SK-N-SH (cell line): ENCODE measurements at regions not wholly inside any gene's neighbourhood (a gene's known extent, or its start where the extent isn't known, plus 50 kb on each side); places are given as distances from the start of the nearest gene placed in this dataset.

Experiments
- CTCF ChIA-PET: fragments of 300-600, 350-600 bp; formaldehyde crosslinking; extraction: SDS; loops from one replicate; lab custom pipeline; 2021; lab: Yijun Ruan, JAX
- POLR2A ChIA-PET: fragments of 350-600 bp; sonication (Branson Sonifier 250); formaldehyde crosslinking; extraction: SDS; loops from one replicate; lab custom pipeline; 2020; ENCODE audit warnings: antibody characterized with exemption, inconsistent platforms; lab: Yijun Ruan, JAX
- DNase-seq: peaks from one replicate; pipeline ENCODE4 v3.0.0; 2012
- H2AFZ ChIP-seq: fragments of 200-600 bp; sonication (generic); 2 replicates; pipeline ENCODE4 v1.8.1; 2016; ENCODE audit warnings: antibody characterized with exemption, mild to moderate bottlenecking, low read depth
- H3F3A ChIP-seq: fragments of 200-600 bp; sonication (generic); replicated peaks from 2 replicates; pipeline ENCODE3; 2016; ENCODE audit warnings: antibody characterized with exemption, mild to moderate bottlenecking; ENCODE audit not compliant: insufficient read depth
- H3K27ac ChIP-seq, 2 experiments: fragments of 200-500 bp in 1 of 2; fragments of 200-600 bp in 1 of 2; sonication (Bioruptor generic) in 1 of 2; sonication (generic), shearing (Covaris generic) in 1 of 2; 2 replicates each; pipeline versions ENCODE4 v1.5.1 to v1.6.1; 2014 to 2016; ENCODE audit warnings: low read depth in 2 of 2, inconsistent platforms in 1 of 2, low read length in 1 of 2, mild to moderate bottlenecking in 1 of 2, mixed read lengths in 1 of 2
- H3K27me3 ChIP-seq: fragments of 200-600 bp; sonication (generic), shearing (Covaris generic); 2 replicates; pipeline ENCODE4 v1.6.1; 2016; ENCODE audit warnings: mixed run types; ENCODE audit not compliant: insufficient read depth
- H3K36me3 ChIP-seq, 2 experiments: fragments of 200-500 bp in 1 of 2; fragments of 200-600 bp in 1 of 2; sonication (Bioruptor generic) in 1 of 2; sonication (generic) in 1 of 2; replicated peaks in 1 of 2; 2 replicates each; pipeline versions ENCODE3 to v1.5.1; 2014 to 2016; ENCODE audit warnings: low read length in 1 of 2, mild to moderate bottlenecking in 1 of 2; ENCODE audit not compliant: insufficient read depth in 2 of 2, control insufficient read depth in 1 of 2
- H3K4me1 ChIP-seq, 2 experiments: fragments of 200-500 bp in 1 of 2; fragments of 200-600 bp in 1 of 2; sonication (Bioruptor generic) in 1 of 2; sonication (generic), shearing (Covaris generic) in 1 of 2; 2 replicates each; pipeline versions ENCODE4 v1.5.1 to v1.6.1; 2014 to 2016; ENCODE audit warnings: low read depth in 1 of 2, low read length in 1 of 2, mixed run types in 1 of 2; ENCODE audit not compliant: insufficient read depth in 2 of 2, control insufficient read depth in 1 of 2
- H3K4me2 ChIP-seq: fragments of 200-600 bp; sonication (generic), shearing (Covaris generic); 2 replicates; pipeline ENCODE4 v1.6.1; 2017; ENCODE audit warnings: mixed run types
- H3K4me3 ChIP-seq, 2 experiments: fragments of 200-500 bp in 1 of 2; fragments of 200-600 bp in 1 of 2; sonication (Bioruptor generic) in 1 of 2; sonication (generic), shearing (Covaris generic) in 1 of 2; 2 replicates each; pipeline versions ENCODE4 v1.5.1 to v1.8.1; 2014 to 2016; ENCODE audit warnings: low read depth in 2 of 2, inconsistent platforms in 1 of 2, low read length in 1 of 2, mild to moderate bottlenecking in 1 of 2, mixed read lengths in 1 of 2, moderate library complexity in 1 of 2
- H3K79me2 ChIP-seq: fragments of 200-600 bp; sonication (generic); 2 replicates; pipeline ENCODE4 v1.8.1; 2017; ENCODE audit warnings: mild to moderate bottlenecking; ENCODE audit not compliant: insufficient read depth
- H3K9ac ChIP-seq: fragments of 200-600 bp; sonication (generic); 2 replicates; pipeline ENCODE4 v1.6.1; 2017; ENCODE audit warnings: mixed run types
- H3K9me2 ChIP-seq: fragments of 200-600 bp; sonication (generic); 2 replicates; pipeline ENCODE4 v1.6.1; 2017; ENCODE audit warnings: mixed run types
- H3K9me3 ChIP-seq: fragments of 200-600 bp; sonication (generic); 2 replicates; pipeline ENCODE4 v1.6.1; 2017; ENCODE audit warnings: mixed run types, mild to moderate bottlenecking, moderate library complexity
- H4K20me1 ChIP-seq: fragments of 200-600 bp; sonication (generic); 2 replicates; pipeline ENCODE4 v1.6.1; 2017; ENCODE audit warnings: mild to moderate bottlenecking, mixed run types; ENCODE audit not compliant: insufficient read depth
- ELF1 ChIP-seq: IDR thresholded peaks from 2 replicates; pipeline ENCODE4 v1.4.0; 2012
- EP300 ChIP-seq, 2 experiments: IDR thresholded peaks; 2 replicates each; pipeline versions ENCODE4 v1.4.0 to v1.6.1; 2012; ENCODE audit warnings: borderline replicate concordance in 1 of 2, low read depth in 1 of 2, low read length in 1 of 2
- FOSL2 ChIP-seq: IDR thresholded peaks from 2 replicates; pipeline ENCODE4 v1.4.0; 2012; ENCODE audit warnings: low read depth, mild to moderate bottlenecking, moderate library complexity, borderline replicate concordance
- FOXJ3 ChIP-seq: sonication (generic); formaldehyde crosslinking; IDR thresholded peaks from 2 replicates; pipeline ENCODE4 v1.5.1; 2020; ENCODE audit warnings: mild to moderate bottlenecking, missing genetic modification reagents
- FOXM1 ChIP-seq: IDR thresholded peaks from 2 replicates; pipeline ENCODE4 v1.4.0; 2012; ENCODE audit warnings: low read depth, mild to moderate bottlenecking
- GABPA ChIP-seq: IDR thresholded peaks from 2 replicates; pipeline ENCODE4 v1.4.0; 2012; ENCODE audit warnings: low read depth, mild to moderate bottlenecking
- GATA2 ChIP-seq: sonication (generic); formaldehyde crosslinking; IDR thresholded peaks from 2 replicates; pipeline ENCODE4 v1.5.0; 2020; ENCODE audit warnings: mild to moderate bottlenecking, missing genetic modification reagents
- MXI1 ChIP-seq: IDR thresholded peaks from 2 replicates; pipeline ENCODE4 v1.6.1; 2012; ENCODE audit warnings: mild to moderate bottlenecking, low read depth, low read length, improper control_type of control experiment
- NFIC ChIP-seq: IDR thresholded peaks from 2 replicates; pipeline ENCODE4 v1.4.0; 2012; ENCODE audit warnings: borderline replicate concordance
- NRF1 ChIP-seq: IDR thresholded peaks from 2 replicates; pipeline ENCODE4 v1.6.1; 2012; ENCODE audit warnings: low read depth, mild to moderate bottlenecking, low read length
- RAD21 ChIP-seq: IDR thresholded peaks from 2 replicates; pipeline ENCODE4 v1.6.1; 2012; ENCODE audit warnings: mild to moderate bottlenecking, low read length
- RCOR1 ChIP-seq: fragments of 150-350 bp; IDR thresholded peaks from 2 replicates; pipeline ENCODE4 v1.6.1; 2017; ENCODE audit warnings: antibody characterized with exemption, low read length
- RFX5 ChIP-seq: IDR thresholded peaks from 2 replicates; pipeline ENCODE4 v1.6.1; 2012; ENCODE audit warnings: mild to moderate bottlenecking, improper control_type of control experiment, low read length
- TAF1 ChIP-seq: IDR thresholded peaks from 2 replicates; pipeline ENCODE4 v1.6.1; 2012; ENCODE audit warnings: low read depth, mild to moderate bottlenecking, low read length, moderate library complexity, borderline replicate concordance
- TCF12 ChIP-seq: IDR thresholded peaks from 2 replicates; pipeline ENCODE4 v1.4.0; 2012
- TEAD4 ChIP-seq: IDR thresholded peaks from 2 replicates; pipeline ENCODE4 v1.4.0; 2012; ENCODE audit warnings: mild to moderate bottlenecking, borderline replicate concordance; ENCODE audit not compliant: insufficient read depth
- YY1 ChIP-seq: IDR thresholded peaks from 2 replicates; pipeline ENCODE4 v1.4.0; 2012; ENCODE audit warnings: low read depth, mild to moderate bottlenecking
- WGBS: methylation state at CpG from one replicate; pipeline ENCODE4 v1.1.6; 2017; ENCODE audit warnings: low lambda C conversion rate; 5-methylcytosine and 5-hydroxymethylcytosine counted together
- TF ChIP-seq, protein P1 (sequence below): fragments of 150-350 bp; IDR thresholded peaks from 2 replicates; pipeline ENCODE4 v1.6.1; 2016; ENCODE audit warnings: mild to moderate bottlenecking, low read depth, low read length
- TF ChIP-seq, protein P2 (sequence below): fragments of 200-600 bp; sonication (generic); IDR thresholded peaks from 2 replicates; pipeline ENCODE4 v1.6.1; 2017; ENCODE audit warnings: antibody characterized with exemption, mild to moderate bottlenecking, moderate library complexity
- TF ChIP-seq, protein P3 (sequence below): IDR thresholded peaks from 2 replicates; pipeline ENCODE4; 2012

DNA sequence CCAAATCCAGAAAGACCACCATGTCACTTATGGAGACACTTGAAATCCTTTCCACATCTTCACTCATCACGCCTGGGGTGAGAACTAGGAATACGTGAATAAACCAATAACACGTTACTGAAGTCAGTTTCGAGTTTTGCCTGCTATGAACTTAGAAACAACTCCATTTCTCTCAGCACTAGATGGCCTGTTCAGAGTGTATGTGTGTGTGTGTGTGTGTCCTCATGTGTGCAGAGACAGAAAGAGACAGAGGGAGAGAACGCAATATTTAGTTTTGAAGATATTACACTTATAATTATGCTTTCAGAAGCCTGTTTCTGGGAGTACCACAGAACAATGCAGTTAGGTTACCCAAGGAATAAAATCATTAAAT is 81.2 kb upstream of the CCN6 start:
- H3K27ac ChIP-seq: peak overlapping the region; percentile 62 to 97; a peak in 3 of 4 replicates
- no peaks in the 10 kb centered on the region for H4K20me1 ChIP-seq
- H3K4me1 ChIP-seq: peaks cover 6 to 9% of the 10 kb centered on the region in 2 experiments; a peak in 3 of 4 replicates
- H3K36me3 ChIP-seq: no peaks in the 10 kb centered on the region
- peak overlapping the region; percentile 67 for H3K9ac ChIP-seq
- ChIA-PET POLR2A (no interaction called here), CTCF (interaction anchor here (1.2 kb wide), 1 partner anchor 12 kb away, joined by 3 read pairs; no protein-coding TSS in a partner anchor)
- H3K4me3 ChIP-seq: no peak overlapping the region; a peak in 2 of 4 replicates
- peak overlapping the region; percentile 41; the same call in 1 of the 2 replicates for H3K4me2 ChIP-seq
- peak overlapping the region; percentile 70 for H2AFZ ChIP-seq
- no peaks in the 10 kb centered on the region for H3K79me2 ChIP-seq
- H3K9me3 ChIP-seq: no peaks in the 10 kb centered on the region
- 97% methylated on average over 5 of the region's 5 CpGs for WGBS
- H3K27me3 ChIP-seq: no peaks in the 10 kb centered on the region
- DNase-seq: no peak
- H3F3A ChIP-seq: peaks cover 15% of the 10 kb centered on the region
- no peaks in the 10 kb centered on the region for H3K9me2 ChIP-seq
- TF ChIP-seq TAF1: no peak
- TF ChIP-seq, protein P1, sequence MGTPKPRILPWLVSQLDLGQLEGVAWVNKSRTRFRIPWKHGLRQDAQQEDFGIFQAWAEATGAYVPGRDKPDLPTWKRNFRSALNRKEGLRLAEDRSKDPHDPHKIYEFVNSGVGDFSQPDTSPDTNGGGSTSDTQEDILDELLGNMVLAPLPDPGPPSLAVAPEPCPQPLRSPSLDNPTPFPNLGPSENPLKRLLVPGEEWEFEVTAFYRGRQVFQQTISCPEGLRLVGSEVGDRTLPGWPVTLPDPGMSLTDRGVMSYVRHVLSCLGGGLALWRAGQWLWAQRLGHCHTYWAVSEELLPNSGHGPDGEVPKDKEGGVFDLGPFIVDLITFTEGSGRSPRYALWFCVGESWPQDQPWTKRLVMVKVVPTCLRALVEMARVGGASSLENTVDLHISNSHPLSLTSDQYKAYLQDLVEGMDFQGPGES: no peak
- no peak for TF ChIP-seq GABPA
- no peak for TF ChIP-seq FOXM1
- no peak for TF ChIP-seq FOSL2

DNA sequence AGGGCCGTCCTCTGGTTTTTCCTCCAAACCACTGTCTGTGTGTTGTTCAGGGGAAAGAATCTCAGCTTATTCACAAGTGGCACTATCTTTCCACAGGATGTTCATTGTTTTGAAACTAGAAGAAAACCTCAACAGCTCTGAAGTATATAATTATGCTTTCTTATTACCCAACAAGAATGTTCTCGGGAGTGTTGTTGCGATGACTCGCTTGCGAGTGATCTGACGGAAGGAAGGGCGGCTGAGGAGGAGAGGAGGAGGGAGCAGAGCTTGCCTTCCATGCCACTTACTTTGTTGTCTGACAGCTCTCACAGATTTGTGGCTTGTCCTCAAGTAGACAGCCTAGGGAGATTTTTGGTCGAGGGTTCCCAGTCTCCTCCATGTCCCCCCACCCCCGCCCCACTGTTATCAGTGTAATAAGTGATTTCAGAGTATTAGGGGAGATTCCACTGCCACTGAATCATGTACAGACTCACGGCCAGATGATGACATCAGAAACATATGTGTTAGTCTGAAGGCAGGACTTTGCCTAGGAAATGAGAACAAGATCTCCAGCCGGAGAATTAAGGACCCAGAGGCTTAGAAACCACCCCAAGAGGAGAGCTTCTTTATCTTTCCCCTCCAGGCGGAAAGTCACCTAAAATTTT is 80.7 kb upstream of the CCN6 start:
- H3K27me3 ChIP-seq: no peaks in the 10 kb centered on the region
- CTCF ChIA-PET: interaction anchor here (1.2 to 2.3 kb wide), 3 partner anchors 12 to 263 kb away, joined by 3 to 8 read pairs (median 5); no protein-coding TSS in a partner anchor
- H2AFZ ChIP-seq: peak overlapping the region; percentile 70
- H3K36me3 ChIP-seq: no peaks in the 10 kb centered on the region
- 13% methylated on average over 12 of the region's 12 CpGs for WGBS
- peak overlapping the region; percentile 33 to 39; a peak in 3 of 4 replicates for H3K4me3 ChIP-seq
- DNase-seq: peak; percentile 36
- peak overlapping the region; percentile 67 for H3K9ac ChIP-seq
- H3K4me1 ChIP-seq: peaks cover 6 to 9% of the 10 kb centered on the region in 2 experiments; a peak in 3 of 4 replicates
- H3F3A ChIP-seq: peaks cover 15% of the 10 kb centered on the region
- H3K27ac ChIP-seq: peak overlapping the region; percentile 62 to 97
- H4K20me1 ChIP-seq: no peaks in the 10 kb centered on the region
- peak overlapping the region; percentile 41; the same call in 1 of the 2 replicates for H3K4me2 ChIP-seq
- POLR2A ChIA-PET: interaction anchor here (0.6 kb wide), 1 partner anchor 1099 kb away, joined by 3 read pairs; no protein-coding TSS in a partner anchor
- H3K79me2 ChIP-seq: no peaks in the 10 kb centered on the region
- H3K9me3 ChIP-seq: no peaks in the 10 kb centered on the region
- H3K9me2 ChIP-seq: no peaks in the 10 kb centered on the region
- TF ChIP-seq, protein P2, sequence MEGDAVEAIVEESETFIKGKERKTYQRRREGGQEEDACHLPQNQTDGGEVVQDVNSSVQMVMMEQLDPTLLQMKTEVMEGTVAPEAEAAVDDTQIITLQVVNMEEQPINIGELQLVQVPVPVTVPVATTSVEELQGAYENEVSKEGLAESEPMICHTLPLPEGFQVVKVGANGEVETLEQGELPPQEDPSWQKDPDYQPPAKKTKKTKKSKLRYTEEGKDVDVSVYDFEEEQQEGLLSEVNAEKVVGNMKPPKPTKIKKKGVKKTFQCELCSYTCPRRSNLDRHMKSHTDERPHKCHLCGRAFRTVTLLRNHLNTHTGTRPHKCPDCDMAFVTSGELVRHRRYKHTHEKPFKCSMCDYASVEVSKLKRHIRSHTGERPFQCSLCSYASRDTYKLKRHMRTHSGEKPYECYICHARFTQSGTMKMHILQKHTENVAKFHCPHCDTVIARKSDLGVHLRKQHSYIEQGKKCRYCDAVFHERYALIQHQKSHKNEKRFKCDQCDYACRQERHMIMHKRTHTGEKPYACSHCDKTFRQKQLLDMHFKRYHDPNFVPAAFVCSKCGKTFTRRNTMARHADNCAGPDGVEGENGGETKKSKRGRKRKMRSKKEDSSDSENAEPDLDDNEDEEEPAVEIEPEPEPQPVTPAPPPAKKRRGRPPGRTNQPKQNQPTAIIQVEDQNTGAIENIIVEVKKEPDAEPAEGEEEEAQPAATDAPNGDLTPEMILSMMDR: no peak
- TF ChIP-seq, protein P3, sequence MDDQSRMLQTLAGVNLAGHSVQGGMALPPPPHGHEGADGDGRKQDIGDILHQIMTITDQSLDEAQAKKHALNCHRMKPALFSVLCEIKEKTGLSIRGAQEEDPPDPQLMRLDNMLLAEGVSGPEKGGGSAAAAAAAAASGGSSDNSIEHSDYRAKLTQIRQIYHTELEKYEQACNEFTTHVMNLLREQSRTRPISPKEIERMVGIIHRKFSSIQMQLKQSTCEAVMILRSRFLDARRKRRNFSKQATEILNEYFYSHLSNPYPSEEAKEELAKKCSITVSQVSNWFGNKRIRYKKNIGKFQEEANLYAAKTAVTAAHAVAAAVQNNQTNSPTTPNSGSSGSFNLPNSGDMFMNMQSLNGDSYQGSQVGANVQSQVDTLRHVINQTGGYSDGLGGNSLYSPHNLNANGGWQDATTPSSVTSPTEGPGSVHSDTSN: peak; percentile 57
- TF ChIP-seq ELF1 (no peak), RFX5 (no peak), FOXM1 (no peak), YY1 (no peak), RAD21 (no peak), NFIC (peak; percentile 56; the same call in 1 of the 2 replicates), TEAD4 (0 out of 2 replicates have a peak, but pooled peaks have one; percentile 57), TCF12 (peak; percentile 87), FOXJ3 (CRISPR knock-in tag) (no peak), RCOR1 (no peak), GABPA (no peak), EP300 (IDR thresholded peaks at IDR 0.05; ENCODE audit: borderline replicate concordance in 1 of 2, low read depth in 1 of 2, low read length in 1 of 2) (0 out of 4 replicates have a peak, but pooled peaks of 1 of the 2 experiments have one; percentile 31), GATA2 (CRISPR knock-in tag) (no peak), MXI1 (no peak), NRF1 (no peak)
